Stimulated activated CD8-positive, alpha-beta memory T cell treated with anti-CD3 and anti-CD28 coated beads, Interleukin-7, amount 100 ng/mL, for 4 hours (primary cell): ENCODE measurements at regions not wholly inside any gene's neighbourhood (a gene's known extent, or its start where the extent isn't known, plus 50 kb on each side); places are given as distances from the start of the nearest gene placed in this dataset.
"Not testable (repeated sequence)": the region's sequence is repeated elsewhere in the genome, so short reads cannot be mapped to it uniquely, and the experiment has no call there.

Experiments used
- DNase-seq, 2 donors: peaks; one replicate each; pipeline ENCODE4 v3.0.0-alpha.2; 2020; ENCODE audit warnings: low read depth in 2 of 2

GRCh38 chr4:22573198-22573597 lies 57.3 kb upstream of the ADGRA3 start:
- DNase-seq, result no peak

GRCh38 chr4:22573641-22574040 lies 57.8 kb upstream of the ADGRA3 start:
- DNase-seq, result no peak

DNA sequence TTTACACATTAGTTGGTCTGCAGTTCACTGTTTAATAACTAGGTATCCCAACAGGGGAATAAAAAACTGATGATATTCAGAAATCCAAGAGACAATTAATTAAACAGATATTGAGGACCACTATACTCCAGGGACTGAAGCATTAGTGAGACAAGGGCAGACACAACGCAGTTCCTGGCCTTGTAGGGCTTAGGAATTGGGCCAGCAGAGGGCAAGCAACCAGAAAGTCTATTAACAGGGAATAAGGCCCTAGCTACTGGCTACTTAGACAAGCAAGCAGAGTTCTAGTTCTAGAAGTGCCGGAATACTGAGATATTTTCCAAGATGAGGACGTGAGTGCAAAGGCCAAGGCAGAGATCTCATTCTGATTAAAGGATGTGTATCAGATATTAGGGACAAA lies 58.6 kb upstream of the ADGRA3 start:
- DNase-seq, result no peak

- DNase-seq, result no peak
Observed at GRCh38 chr4:22574880-22575279, 59.0 kb upstream of the ADGRA3 start.

DNA sequence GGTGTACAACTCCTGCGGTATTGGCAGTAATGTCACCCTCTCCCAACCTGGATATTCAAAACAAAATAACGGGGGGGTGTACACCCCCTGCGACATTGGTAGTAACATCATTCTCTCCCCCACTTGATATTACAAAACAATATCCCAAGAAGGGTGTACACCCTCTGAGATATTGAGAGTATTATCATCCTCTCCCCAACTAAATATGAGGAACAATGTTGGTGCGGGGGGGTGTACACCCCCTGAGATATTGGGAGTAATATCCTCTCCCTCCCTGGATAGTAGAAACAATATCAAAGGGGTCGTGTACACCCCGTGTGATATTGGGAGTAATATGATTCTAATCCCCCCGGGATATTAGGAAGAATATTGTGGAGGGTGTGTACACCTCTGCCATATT lies 71.4 kb upstream of the ADGRA3 start:
- no peak for DNase-seq

DNA sequence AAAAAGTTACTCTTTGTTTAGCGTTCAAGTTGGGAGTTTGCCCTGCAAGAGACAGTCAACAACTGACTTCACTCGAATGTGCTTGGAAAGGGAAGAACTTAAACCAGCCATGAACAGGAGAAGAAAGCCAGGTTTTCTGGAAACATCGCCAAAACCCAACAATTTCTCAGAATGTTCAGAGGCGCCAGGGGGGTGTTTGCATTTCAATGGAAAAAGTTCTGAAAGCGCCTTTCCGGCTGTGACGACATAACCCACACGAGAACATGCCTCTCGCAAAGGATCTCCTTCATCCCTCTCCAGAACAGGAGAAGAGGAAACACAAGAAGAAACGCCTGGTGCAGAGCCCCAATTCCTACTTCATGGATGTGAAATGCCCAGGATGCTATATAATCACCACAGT lies 78.1 kb upstream of the ADGRA3 start:
- DNase-seq, result no peak

- DNase-seq, result no peak
Observed at GRCh38 chr4:22595684-22596083, 79.8 kb upstream of the ADGRA3 start.

DNA sequence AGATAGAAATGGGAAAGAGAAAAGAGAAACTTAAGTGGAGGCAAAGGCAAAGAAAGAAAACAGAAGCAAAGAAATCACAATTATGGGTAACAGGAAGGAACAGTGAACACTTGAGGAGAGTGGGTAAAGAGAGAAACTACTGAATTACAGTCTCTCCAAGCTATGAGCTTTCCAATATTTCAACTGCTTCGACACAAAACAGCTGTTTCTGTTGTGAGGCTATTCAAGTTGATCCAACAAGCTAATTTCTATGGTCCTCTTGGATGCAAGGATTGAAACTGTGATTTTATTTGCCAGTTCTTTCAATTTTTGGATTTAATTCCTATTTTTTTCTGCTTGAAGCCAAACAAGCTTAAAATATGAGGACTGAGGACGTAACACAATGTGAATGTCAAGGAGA lies 80.5 kb upstream of the ADGRA3 start:
- no peak for DNase-seq

DNA sequence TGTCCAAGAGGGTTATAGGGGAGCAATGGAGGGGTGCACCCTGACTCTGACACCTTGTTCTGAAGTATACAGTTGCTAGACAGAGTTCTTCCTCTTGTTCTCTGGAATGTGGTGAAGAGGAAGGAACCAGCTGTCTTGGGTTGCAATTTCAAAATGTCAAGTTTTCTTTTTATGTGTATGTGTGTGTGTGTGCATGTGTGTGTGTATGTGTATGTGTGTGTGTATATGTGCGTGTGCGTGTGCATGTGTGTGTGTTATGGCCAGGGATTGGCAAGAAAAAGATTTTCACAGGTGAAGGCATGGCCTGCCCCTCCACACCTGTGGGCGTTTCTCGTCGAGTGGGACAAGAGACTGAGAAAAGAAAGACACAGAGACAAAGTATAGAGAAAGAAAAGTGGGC lies 81.6 kb upstream of the ADGRA3 start:
- no peak for DNase-seq

DNA sequence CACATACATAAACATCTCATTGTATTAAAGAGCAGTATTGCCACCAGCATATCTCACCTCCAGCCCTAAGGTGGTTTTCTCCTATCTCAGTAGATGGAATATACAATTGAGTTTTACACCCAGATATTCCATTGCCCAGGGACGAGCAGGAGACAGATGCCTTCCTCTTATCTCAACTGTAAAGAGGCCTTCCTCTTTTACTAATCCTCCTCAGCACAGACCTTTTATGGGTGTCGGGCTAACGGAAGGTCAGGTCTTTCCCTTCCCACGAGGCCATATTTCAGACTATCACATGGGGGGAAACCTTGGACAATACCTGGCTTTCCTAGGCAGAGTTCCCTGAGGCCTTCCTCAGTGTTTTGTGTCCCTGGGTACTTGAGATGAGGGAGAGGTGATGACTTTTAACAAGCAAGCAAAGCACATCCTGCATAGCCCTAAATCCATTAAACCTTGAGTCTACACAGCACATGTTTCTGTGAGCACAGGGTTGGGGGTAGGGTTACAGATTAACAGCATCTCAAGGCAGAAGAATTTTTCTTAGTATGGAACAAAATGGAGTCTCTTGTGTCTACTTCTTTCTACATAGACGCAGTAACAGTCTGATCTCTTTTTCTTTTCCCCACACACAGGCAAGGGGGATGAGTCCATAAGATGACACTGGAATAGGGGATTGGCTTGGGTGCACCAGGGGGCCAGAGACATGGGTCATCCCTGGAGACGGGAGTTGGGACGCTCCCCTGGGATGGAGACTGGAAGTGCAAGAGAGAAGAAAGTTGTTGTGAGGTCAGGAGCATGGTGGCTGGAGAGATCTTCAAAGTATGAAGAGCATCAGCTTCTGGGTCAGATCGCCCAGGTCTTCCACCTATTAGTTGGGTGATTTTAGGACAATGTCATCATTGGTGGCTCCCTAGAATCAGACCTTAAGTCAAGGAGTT lies 82.5 kb upstream of the ADGRA3 start:
- DNase-seq, result not testable (repeated sequence)

DNA sequence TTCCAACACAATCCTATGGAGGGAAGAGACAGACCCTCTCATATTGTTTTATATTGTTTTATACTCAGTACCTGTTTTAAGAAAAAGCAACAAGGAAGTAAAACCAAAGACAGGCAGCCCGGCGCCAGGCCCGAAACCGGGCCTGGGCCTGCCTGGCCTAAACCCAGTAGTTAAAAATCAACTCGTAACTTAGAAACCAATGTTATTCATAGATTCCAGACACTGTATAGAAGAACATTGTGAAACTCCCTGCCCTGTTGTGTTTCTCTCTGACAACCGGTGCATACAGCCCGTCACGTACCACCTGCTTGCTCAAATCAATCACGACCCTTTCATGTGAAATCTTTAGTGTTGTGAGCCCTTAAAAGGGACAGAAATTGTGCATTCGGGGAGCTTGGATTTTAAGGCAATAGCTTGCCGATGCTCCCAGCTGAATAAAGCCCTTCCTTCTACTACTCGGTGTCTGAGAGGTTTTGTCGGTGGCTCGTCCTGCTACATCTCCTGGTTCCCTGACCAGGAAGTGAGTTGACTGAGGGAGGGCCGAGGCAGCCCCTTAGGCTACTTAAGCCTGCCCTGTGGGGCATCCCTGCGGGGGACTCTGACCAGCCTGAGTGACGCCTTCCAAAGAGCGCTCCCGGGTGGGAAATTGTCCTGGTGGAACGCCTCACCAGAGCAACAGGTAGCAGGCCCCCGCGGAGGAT lies 83.5 kb upstream of the ADGRA3 start:
- not testable (repeated sequence) for DNase-seq

- not testable (repeated sequence) for DNase-seq
Observed at GRCh38 chr4:22599929-22600432, 84.1 kb upstream of the ADGRA3 start.

GRCh38 chr4:22601638-22602037 lies 85.8 kb upstream of the ADGRA3 start:
- not testable (repeated sequence) for DNase-seq

- DNase-seq, result peak; percentile 1 to 8
Observed at GRCh38 chr4:22607382-22607781, 85.4 kb upstream of the GBA3 start.

DNA sequence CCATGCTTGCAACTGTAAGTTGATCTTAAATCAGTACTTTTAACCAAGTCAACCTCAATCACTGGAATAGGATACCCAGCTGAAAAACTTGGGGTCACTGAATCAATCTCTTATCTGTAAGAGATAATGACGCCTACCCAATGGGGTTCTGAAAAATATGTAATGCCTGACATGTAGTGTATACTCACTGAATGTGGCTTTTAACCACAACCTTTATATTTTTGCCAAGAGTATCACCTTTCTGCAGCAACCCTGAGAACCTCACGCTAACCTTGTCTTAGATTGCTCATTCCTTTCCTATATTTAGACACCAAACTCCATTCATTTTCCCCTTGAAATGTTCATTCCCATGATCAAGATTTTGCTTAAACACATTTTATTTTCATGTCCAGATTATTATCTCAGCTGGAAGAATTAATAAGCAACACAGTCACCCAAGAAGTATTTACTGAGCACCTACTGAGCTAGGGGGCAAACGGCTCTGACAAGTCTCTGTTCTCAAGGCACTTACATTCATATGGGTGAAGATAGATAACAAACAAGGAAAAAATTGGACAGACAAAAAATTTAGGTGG lies 82.7 kb upstream of the GBA3 start:
- DNase-seq, result not testable (repeated sequence)

- DNase-seq, result no peak
Observed at GRCh38 chr4:22614114-22614513, 78.6 kb upstream of the GBA3 start.

GRCh38 chr4:22616516-22616915 lies 76.2 kb upstream of the GBA3 start:
- DNase-seq, result no peak

GRCh38 chr4:22620144-22620543 lies 72.6 kb upstream of the GBA3 start:
- not testable (repeated sequence) for DNase-seq

DNA sequence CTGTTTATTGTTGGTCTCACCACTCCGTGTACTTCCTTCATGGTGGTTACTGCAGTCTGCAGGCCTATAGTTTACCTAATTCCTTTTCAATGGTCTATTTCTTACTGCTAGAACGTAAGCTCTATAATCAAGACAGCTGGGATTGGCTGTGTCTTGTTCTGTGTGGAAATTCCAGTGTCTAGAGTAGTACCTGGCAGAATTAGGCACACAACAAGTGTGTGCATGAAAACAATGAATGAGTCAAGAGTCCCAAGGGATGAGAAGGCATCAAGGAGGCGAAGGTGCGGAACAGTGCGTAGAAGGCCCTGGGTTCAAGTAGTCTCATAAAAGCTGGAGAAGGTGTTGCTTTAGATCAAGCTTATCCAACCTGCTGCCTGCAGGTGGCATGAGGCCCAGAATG lies 70.8 kb upstream of the GBA3 start:
- not testable (repeated sequence) for DNase-seq

GRCh38 chr4:22624002-22624401 lies 68.7 kb upstream of the GBA3 start:
- DNase-seq, result not testable (repeated sequence)

DNA sequence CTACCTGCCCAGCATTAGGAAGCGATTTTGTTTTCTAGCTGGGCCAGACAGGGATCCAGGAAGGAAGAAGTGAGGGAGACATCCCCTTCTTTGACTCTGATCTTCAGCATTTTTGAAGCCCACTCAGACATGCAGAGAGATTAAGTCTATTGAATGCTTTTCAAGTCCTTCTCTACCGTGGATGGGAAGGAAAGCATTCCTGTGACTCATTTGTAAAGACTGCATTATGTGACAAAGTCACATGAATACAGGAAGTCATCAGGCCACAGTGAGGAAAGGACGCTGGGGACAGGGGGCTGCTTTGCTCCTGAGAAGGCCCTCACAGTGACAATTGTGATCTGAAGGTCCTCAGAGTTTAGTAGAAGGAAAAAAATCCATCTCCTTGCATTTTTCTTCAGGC lies 67.4 kb upstream of the GBA3 start:
- no peak for DNase-seq

DNA sequence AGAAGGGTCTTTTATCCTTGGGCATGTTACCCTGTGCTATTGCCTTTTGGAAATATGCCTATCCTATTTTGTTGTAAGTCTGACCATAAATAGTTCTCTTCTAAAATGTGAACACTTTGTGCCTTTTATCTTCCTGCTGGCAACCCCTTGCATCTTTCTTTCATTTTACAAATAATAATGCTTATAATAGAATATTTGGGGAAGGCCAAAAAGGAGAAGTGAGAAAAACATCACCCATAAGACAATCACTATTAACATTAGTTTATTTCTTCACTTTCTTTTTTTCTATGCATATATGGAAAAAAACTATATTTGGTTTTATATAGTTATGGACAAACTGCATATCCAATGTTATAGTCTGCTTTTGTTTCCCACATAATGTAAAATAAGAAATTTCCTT lies 64.9 kb upstream of the GBA3 start:
- DNase-seq, result not testable (repeated sequence)
